Cerebellar cortex (tissue), 1 donor: ENCODE measurements at regions not wholly inside any gene's neighbourhood (a gene's known extent, or its start where the extent isn't known, plus 50 kb on each side); places are given as distances from the start of the nearest gene placed in this dataset.
A peak's percentile ranks its signal among the peaks of the same experiment; 100 is the strongest.

ENCODE experiments used
- DNase-seq: peaks from one replicate; pipeline ENCODE4 v3.0.0-alpha.2; 2015; ENCODE audit warnings: low spot score

- no peak for DNase-seq
Observed at GRCh38 chr7:46239846-46240245, 318.8 kb upstream of the IGFBP3 start.

- DNase-seq, result no peak
Observed at GRCh38 chr7:46237466-46237865, 316.4 kb upstream of the IGFBP3 start.

DNA sequence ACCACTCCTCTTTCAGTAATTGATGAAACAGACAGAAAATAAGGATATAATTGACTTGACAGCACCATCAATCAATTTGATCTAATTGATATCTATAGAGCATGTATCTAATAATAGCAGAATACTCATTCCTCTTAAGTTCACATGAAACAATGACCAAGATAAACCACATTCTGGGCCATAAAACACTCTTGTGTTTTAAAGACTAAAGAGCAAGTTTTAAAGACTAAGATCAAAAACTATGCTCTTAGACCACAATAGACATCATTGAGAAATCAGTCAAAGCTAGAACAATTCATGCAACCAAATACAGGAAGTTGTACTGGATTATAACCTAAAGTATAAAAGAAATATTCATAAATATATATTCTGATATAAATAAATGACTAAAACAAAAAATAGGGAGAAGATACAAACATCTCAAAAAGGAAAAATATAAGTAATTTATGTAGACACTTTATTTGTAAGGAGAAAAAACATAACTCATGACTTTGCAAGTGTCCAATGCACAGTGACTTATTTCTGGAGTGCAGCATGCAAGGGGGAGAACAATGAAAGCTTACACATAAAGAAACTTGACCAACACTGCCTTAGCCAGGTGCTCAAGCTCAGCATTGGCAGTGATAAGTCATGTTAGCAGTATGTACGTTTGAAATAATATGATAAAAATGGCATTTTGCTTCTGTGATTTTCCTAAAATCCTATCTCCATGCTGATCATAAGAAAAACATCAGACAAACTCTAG, 312.7 kb upstream of the IGFBP3 start:
- DNase-seq, result no peak

DNA sequence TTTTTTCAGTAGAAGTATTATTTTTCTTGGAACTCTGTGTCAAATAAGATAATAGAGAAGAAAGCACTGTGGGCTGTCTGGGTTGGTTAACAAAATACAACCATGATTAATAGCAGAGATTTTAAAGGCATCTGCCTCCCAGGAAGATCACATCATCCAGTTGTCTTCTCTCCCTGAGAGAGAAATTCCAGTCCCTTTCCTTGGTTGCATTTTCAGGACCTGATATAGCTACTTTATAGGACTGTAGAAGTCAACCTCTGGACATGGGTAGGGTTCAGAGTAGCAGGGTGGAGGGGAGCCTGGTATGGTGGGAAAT, 309.9 kb upstream of the IGFBP3 start:
- DNase-seq, result no peak

- no peak for DNase-seq
Observed at GRCh38 chr7:46230298-46230989, 309.4 kb upstream of the IGFBP3 start.

DNA sequence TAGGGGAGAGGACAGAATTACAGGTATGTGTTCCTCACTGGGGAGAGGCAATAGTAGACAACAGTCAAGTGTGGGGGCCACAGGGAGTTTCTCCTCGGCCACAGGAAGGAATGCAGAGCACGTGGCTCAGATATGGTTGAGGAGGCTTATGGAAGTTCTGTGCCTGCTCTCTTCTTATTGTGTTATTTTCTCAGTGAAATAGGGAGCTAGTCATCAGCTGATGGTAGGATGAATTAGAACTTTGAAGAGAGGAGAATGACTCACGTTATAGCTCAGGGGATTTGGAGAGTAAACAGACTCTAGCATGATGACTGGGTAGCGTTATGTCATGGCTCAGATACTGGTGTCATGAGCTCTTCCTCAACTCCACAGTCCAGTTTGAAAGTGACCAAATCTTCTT, 308.3 kb upstream of the IGFBP3 start:
- DNase-seq, result no peak

DNA sequence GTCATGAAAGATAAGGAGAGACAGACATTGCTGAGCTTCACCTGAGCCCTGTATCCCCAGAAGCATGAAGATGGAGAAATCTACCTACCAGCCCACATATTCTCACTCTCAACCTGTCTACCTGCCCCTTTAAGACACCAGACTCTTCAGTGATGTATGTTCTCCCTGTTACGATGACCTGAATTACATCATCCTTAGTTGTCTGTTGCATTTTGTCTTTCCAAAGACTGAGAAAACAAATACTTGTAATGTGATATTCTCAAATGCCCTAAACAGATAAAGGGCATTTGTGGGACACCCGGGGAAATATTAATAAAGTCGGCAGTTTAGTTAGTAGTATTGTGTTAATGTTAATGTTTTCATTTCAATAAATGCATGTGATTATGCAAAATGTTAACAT, 305.8 kb upstream of the IGFBP3 start:
- no peak for DNase-seq

DNA sequence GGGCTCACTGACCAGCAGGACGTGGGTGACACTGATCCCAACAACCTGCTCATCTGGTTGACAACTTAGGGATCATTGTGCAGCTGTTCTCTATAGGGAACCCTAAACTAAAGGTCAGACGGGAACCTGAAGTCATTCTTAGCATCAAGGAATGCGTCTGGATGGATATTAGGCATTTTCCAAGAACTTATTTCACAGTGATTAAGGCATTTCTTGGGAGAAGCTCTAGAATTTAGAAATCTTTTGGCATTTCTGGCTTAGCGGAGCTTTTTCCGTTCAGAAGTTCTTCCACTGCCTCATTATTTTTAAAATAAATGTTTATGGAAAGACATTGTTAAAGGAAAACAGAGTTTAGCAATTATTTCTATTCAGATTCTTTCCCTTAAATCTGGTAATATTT, 303.3 kb upstream of the IGFBP3 start:
- no peak for DNase-seq

DNA sequence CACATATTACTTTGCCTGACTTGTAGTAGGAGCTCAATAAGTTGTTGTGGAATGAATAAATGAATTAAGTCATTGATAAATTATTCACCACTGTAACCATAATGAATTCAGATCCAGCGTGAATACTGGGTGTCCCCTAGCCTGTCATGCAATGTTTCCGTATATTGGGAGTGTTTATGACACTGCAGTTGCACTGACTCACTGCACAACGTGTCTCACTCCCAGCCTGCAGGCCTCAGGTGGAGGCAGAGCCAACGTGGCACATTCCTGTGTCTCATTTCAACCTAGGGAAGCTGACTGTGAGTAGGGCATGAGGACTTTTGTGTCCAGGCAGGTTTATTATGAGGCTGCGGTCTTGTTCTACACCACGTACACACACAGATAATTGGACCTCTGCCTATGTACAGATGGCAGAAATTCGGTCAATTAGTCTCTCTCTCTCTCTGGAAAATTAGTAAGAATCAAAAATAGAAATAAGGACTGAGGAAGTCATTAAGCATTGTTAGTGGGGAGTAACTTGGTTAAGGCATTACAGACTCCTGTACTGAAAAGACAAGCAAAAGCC, 299.1 kb upstream of the IGFBP3 start:
- DNase-seq, result peak; percentile 71

DNA sequence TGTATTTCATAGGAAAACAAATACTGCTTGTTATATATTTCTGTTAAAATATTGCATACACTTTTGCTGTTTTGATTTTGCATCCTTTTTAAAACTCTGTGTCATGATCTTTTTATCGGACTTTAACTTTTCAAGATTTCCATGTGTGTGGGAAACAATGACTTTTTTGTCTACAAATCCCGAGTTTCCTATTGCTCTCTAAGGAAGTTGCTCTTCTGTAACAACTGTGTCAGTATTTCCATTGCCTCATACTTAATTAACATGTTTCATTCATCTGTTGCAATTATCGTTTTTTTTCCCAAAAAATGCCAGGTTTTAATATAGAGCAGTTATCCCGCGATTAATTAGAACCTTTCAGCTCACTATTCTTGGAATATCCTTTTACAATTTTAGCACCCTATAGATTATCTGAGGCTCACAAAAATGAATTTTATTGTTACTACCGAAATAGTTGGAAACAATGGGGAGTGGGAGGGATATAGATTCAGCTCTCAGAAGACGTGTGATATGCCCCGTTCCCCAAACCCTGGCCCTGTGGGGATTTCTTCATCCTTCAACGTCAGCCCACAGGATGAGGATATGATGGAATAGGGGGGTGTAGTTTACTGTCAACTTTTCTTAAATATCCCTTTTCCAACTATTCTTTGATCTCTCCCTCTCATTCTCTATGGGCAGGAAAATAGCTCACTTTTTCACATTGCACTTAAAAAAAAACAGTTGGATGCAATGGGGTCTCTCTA, 297.6 kb upstream of the IGFBP3 start:
- DNase-seq, result no peak

DNA sequence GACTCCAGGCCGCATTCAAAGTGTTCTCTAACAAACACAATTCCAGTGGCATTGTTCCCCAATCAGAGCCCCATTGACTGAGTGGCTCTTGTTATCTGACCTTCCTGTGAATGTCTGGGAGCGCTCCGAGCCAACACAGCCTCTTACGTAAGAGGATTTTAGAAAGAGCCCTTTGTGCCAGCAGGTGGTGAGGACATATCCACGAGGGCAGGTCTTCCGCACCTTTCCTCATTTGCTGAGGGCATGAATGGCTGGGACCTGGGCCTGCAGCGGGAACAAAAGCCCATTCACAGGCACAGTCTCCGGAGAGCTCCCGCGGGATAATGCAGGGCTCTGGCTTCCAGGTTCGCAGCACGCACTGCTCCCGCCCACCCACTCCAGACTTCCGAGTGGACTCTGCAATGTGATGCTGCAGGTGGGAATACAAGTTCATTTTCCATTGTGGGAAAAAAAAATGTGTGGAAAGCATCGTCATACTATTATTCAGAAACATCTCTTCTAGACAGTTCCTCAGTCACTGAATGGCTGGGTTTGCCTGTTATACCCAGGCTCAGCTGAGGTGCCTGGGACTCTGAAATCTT, 295.0 kb upstream of the IGFBP3 start:
- DNase-seq, result no peak

DNA sequence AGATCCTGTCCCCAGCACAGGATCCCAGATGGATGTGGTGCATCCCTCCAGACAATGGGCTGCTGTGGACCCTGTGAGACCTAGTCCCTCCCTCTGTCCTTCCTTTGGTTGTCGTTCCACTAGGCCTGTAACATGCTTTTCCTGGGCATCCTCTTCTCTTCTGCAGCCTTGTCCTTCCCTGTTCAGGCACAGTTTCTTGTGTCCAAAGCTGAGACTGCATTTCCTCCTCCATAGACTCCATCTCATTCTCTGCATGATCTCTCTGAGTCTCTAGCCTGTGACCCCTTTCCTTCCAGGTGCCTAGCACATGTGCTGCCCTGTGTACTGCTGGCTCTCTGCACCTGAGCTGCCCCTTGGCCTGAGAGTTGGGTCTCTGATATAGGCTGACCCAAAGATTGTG, 293.5 kb upstream of the IGFBP3 start:
- no peak for DNase-seq

GRCh38 chr7:46213154-46213537, 292.1 kb upstream of the IGFBP3 start:
- DNase-seq, result no peak

- no peak for DNase-seq
Observed at GRCh38 chr7:46212425-46213153, 291.5 kb upstream of the IGFBP3 start.

DNA sequence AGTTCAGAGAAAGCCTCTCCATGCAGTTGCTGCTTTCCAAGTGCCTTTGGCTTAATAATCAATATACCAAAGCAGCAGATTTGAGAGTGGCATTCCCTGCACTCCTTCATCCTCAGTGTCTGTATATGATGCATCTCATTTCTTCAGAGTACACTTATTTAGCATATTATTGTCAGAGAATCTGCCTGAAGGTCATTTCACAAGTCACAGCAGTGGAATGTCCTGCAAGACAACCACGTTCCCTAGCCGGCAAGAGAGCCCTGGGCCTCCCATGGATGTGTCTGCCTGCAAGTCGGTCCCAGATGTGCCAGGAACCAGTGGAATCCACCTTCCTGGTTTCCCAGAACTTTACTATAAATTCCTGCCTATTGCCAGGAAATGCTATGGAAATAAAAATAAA, 289.4 kb upstream of the IGFBP3 start:
- DNase-seq, result no peak

DNA sequence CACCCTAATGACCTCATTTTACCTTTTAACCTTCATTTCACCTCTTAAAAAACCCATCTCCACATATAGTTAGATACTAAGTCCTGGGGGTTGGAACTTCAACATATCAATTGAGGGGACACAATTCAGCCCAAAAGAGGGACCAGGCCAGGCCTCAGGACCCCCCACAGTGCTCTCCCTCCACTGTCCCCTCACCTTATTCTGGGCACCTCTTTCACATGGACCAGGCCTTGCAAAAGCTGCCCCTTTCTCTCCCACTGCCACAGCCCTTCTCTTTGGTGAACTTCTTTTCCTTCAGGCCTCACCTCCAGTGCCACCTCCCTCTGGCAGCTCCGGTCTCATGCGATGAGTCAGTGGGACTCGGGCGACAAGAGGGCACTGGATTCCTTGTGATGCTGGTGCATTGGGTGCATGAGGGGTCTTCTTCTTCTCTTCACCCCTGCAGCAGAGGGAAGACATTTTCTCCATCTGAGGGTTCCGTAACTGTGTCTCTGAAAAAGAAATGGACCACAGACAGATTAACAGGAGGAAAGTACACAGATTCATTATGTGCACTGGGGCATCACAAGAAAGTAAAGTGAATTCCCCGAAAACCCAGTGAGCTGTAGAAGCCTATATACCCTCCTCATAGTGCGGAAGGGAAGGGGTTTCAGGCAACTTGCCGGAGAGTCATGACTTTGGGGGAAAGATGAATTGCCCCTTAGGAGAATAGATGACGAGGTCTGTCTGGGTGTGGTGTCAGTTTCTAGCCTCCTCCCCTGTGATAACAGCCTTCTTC, 288.7 kb upstream of the IGFBP3 start:
- no peak for DNase-seq

GRCh38 chr7:46208635-46209525, 287.8 kb upstream of the IGFBP3 start:
- DNase-seq, result no peak

- no peak for DNase-seq
Observed at GRCh38 chr7:46207931-46208634, 287.0 kb upstream of the IGFBP3 start.

DNA sequence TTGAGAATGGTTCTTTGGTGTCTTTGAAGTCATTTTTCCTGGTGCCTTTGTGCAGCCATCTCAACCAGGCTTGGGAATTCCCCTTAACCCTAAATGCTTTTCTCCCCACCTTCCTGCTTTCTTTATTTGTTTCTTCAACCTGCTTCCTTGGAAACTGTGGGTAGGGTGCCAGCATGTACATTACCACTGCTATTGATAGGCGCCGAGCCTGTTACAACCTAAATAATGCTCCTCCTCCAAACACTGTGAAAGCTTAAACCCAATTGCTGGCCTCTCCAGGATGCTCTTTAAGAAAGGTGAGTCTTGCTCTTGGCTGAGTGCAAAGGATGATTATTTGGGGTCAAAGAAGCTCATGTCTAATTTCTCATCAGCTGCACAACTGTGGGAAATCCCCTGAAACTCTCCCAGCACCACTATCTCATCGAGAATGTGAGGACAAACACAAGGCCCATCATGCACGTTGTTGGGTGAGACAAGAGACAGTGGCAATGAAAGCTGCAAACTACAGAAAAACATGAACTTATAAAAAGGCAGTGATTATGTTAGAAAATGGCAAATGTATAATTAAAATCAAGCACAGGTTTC, 285.5 kb upstream of the IGFBP3 start:
- DNase-seq, result no peak
